Upper lobe of left lung (tissue), 6 donors: ENCODE measurements at regions not wholly inside any gene's neighbourhood (a gene's known extent, or its start where the extent isn't known, plus 50 kb on each side); places are given as distances from the start of the nearest gene placed in this dataset.
"Not testable (repeated sequence)": the region's sequence is repeated elsewhere in the genome, so short reads cannot be mapped to it uniquely, and the experiment has no call there.

Experiments used
- ATAC-seq, 2 donors: fragments of 200-7000 bp; cut with Tn5 transposase; one replicate each; pipeline ENCODE4 v1.9.1; 2022; ENCODE audit warnings: mild to moderate bottlenecking in 2 of 2, moderate library complexity in 2 of 2; ENCODE audit not compliant: low FRiP score in 2 of 2
- DNase-seq, 2 donors: peaks; one replicate each; pipeline ENCODE4 v3.0.0-alpha.2; 2019 to 2020
- H3K27ac ChIP-seq, 4 donors: fragments of 200-600 bp; sonication (generic); one replicate each; pipeline ENCODE4 v1.5.1; 2016 to 2019
- H3K27me3 ChIP-seq, 4 donors: fragments of 200-600 bp; sonication (generic); one replicate each; pipeline ENCODE4 v1.5.1; 2017 to 2019
- H3K36me3 ChIP-seq, 4 donors: fragments of 200-600 bp; sonication (generic); one replicate each; pipeline ENCODE4 v1.5.1; 2016 to 2019
- H3K4me1 ChIP-seq, 4 donors: fragments of 200-600 bp; sonication (generic); one replicate each; pipeline ENCODE4 v1.5.1; 2018 to 2019
- H3K4me3 ChIP-seq, 4 donors: fragments of 200-600 bp; sonication (generic); one replicate each; pipeline ENCODE4 v1.5.1; 2017 to 2019; ENCODE audit warnings: mild to moderate bottlenecking in 2 of 4, moderate library complexity in 1 of 4
- H3K9me3 ChIP-seq, 4 donors: fragments of 200-600 bp; sonication (generic); one replicate each; pipeline ENCODE4 v1.5.1; 2018 to 2019
- EP300 ChIP-seq, 4 donors: sonication (generic); formaldehyde crosslinking; IDR thresholded peaks; one replicate each; pipeline ENCODE4 v1.5.1; 2017; ENCODE audit warnings: antibody characterized with exemption in 4 of 4, control low read depth in 2 of 4
- POLR2A ChIP-seq, 4 donors: fragments of 450-650 bp; IDR thresholded peaks; one replicate each; pipeline ENCODE4 v1.5.1; 2016 to 2017; ENCODE audit warnings: antibody characterized with exemption in 4 of 4, mild to moderate bottlenecking in 2 of 4
- POLR2AphosphoS5 ChIP-seq, 2 donors: sonication (generic); formaldehyde crosslinking; IDR thresholded peaks; one replicate each; pipeline ENCODE4 v1.5.1; 2017; ENCODE audit warnings: antibody characterized with exemption in 2 of 2
- WGBS, 2 donors: methylation state at CpG; one replicate each; pipeline ENCODE4 v1.1.5; 2017 to 2018; 5-methylcytosine and 5-hydroxymethylcytosine counted together
- TF ChIP-seq, protein P1 (sequence below), 6 experiments: fragments of 450-650 bp in 4 of 6; fragments of 200-600 bp in 2 of 6; sonication (generic) in 2 of 6; IDR thresholded peaks; one replicate each; pipeline ENCODE4 v1.5.1; 2016 to 2019; ENCODE audit warnings: antibody characterized with exemption in 6 of 6
- donor health status: DM: no; HTN: no; CAD: no; lungs with moderate emphysema.
- donor health status: DM: no; HTN: yes; CAD: no; lungs with severe emphysema.

DNA sequence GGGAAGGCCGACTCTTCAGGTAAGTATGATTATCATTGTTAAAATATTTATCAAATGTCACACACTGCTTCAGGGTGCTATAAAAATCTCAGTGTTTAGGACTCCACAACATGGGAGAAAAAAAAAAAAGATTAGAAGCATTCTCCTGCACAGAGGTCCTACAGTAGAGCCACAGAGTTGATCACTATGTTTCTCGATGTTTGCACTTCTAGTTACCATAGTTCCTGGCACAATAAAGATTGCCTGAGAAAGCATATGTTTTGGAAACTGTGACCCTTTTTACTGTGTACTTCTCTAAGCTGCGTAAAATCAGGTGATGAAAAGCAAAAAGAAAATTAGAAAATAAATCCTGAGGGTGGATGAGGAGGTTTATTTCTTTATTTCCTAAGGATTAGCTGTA, 269.9 kb upstream of the SYNCRIP start:
- TF ChIP-seq POLR2A (IDR thresholded peaks at IDR 0.05) (no peak), POLR2AphosphoS5 (IDR thresholded peaks at IDR 0.05) (no peak), EP300 (IDR thresholded peaks at IDR 0.05) (no peak)
- TF ChIP-seq, protein P1, sequence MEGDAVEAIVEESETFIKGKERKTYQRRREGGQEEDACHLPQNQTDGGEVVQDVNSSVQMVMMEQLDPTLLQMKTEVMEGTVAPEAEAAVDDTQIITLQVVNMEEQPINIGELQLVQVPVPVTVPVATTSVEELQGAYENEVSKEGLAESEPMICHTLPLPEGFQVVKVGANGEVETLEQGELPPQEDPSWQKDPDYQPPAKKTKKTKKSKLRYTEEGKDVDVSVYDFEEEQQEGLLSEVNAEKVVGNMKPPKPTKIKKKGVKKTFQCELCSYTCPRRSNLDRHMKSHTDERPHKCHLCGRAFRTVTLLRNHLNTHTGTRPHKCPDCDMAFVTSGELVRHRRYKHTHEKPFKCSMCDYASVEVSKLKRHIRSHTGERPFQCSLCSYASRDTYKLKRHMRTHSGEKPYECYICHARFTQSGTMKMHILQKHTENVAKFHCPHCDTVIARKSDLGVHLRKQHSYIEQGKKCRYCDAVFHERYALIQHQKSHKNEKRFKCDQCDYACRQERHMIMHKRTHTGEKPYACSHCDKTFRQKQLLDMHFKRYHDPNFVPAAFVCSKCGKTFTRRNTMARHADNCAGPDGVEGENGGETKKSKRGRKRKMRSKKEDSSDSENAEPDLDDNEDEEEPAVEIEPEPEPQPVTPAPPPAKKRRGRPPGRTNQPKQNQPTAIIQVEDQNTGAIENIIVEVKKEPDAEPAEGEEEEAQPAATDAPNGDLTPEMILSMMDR (IDR thresholded peaks at IDR 0.05): no peak
- Histone ChIP-seq H3K9me3 (no peaks in the 10 kb centered on the region), H3K36me3 (no peaks in the 10 kb centered on the region), H3K4me1 (no peaks in the 10 kb centered on the region), H3K27ac (no peak overlapping the region), H3K27me3 (no peaks in the 10 kb centered on the region), H3K4me3 (no peak overlapping the region)
- 78 to 80% methylated on average over 3 of the region's 3 CpGs for WGBS, 2 donors
- DNase-seq (no peak), ATAC-seq (no peak)

DNA sequence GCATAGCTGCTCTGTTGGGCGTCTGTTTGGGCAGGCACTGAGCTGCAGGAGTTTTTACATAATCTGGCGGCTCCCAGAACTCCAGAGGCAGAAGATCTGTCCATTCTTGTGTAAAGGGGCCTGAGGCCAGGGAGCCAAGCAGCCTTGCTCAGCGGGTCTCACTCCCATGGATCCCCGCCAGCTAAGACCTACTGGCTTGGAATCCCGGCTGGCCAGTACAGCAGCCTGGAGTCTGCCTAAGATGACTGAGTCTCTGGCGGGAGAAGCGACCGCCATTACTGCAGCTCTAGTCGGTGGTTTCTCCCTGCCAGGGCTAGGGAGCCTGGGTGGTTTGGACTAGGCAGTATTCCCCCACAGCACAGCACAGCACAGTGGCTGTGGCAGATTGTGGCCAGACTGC, 268.4 kb upstream of the SYNCRIP start:
- Histone ChIP-seq H3K4me1 (no peaks in the 10 kb centered on the region), H3K27ac (no peak overlapping the region), H3K36me3 (no peaks in the 10 kb centered on the region), H3K9me3 (no peaks in the 10 kb centered on the region), H3K4me3 (no peak overlapping the region), H3K27me3 (no peaks in the 10 kb centered on the region)
- peak in 1 of 2 donors; percentile 10 for DNase-seq
- TF ChIP-seq EP300 (IDR thresholded peaks at IDR 0.05): no peak
- no peak for TF ChIP-seq POLR2A (IDR thresholded peaks at IDR 0.05)
- TF ChIP-seq, protein P1 (IDR thresholded peaks at IDR 0.05): no peak
- TF ChIP-seq POLR2AphosphoS5 (IDR thresholded peaks at IDR 0.05): no peak
- WGBS, 2 donors: 87 to 96% methylated on average over 8 to 9 of the region's 9 CpGs
- peak in 1 of 2 donors; percentile 53 for ATAC-seq

DNA sequence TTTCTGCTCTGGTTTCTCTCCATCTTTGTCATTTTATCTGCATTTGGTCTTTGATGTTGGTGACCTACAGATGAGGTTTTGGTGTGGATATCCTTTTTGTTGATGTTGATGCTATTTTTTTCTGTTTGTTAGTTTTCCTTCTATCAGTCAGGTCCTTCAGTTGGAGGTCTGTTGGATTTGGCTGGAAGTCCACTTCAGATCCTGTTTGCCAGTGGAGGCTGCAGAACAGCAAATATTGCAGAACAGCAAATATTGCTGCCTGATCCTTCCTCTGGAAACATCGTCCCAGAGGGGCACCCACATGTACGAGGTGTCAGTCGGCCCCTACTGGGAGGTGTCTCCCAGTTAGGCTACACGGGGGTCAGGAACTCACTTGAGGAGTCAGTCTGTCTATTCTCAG, 265.4 kb upstream of the SYNCRIP start:
- H3K27me3 ChIP-seq, H3K36me3 ChIP-seq, ATAC-seq, H3K27ac ChIP-seq, H3K4me1 ChIP-seq, H3K9me3 ChIP-seq, H3K4me3 ChIP-seq, DNase-seq: not testable (repeated sequence)
- 87 to 88% methylated on average over 1 to 4 of the region's 4 CpGs for WGBS, 2 donors

DNA sequence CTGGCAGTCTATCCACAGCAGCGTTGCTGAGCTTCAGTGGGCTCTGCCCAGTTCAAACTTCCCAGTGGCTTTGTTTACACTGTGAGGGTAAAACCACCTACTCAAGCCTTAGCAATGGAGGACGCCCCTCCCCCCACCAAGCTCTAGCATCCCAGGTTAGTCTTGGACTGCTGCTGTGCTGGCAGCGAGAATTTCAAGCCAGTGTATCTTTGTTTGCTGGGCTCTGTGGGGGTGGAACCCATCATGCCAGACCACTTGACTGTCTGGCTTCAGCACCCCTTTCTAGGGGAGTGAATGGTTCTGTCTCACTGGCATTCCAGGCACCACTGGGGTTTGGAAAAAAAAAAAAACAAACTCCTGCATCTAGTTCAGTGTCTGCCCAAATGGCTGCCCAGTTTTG, 249.7 kb upstream of the SYNCRIP start:
- WGBS, 2 donors: 46 to 60% methylated on average over 3 of the region's 3 CpGs
- Histone ChIP-seq H3K27ac (no peak overlapping the region), H3K27me3 (no peaks in the 10 kb centered on the region), H3K9me3 (peaks cover 0 to 3% (median 0%) of the 10 kb centered on the region in 4 donors), H3K4me1 (no peaks in the 10 kb centered on the region), H3K4me3 (no peak overlapping the region), H3K36me3 (no peaks in the 10 kb centered on the region)
- DNase-seq (no peak), ATAC-seq (no peak)
- no peak for TF ChIP-seq POLR2A (IDR thresholded peaks at IDR 0.05)
- TF ChIP-seq POLR2AphosphoS5 (IDR thresholded peaks at IDR 0.05): no peak
- TF ChIP-seq, protein P1 (IDR thresholded peaks at IDR 0.05): no peak
- TF ChIP-seq EP300 (IDR thresholded peaks at IDR 0.05): no peak

DNA sequence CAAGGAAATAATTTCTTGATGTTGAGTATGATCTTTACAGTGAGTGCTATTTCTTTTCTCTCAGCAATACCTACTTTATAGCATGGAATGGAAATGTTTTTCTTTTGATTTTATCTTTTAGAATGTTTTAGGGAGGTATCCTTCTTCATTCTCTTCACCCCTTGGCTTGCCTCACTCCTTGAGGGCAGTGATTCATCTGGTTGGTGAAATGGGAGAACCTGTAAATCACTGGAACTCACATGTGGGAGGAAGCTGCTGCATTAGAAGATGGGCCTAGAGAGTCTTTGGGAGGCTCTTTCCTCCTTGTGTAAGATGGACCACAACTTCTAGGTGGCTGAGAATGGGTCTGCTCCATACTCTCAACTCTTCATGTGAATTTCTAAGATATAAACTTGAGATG, 244.8 kb upstream of the SYNCRIP start:
- Histone ChIP-seq H3K9me3 (no peaks in the 10 kb centered on the region), H3K4me1 (no peaks in the 10 kb centered on the region), H3K27ac (no peak overlapping the region), H3K27me3 (no peaks in the 10 kb centered on the region), H3K36me3 (no peaks in the 10 kb centered on the region), H3K4me3 (no peak overlapping the region)
- DNase-seq: no peak
- TF ChIP-seq, protein P1 (IDR thresholded peaks at IDR 0.05): no peak
- no peak for TF ChIP-seq POLR2AphosphoS5 (IDR thresholded peaks at IDR 0.05)
- no peak for TF ChIP-seq EP300 (IDR thresholded peaks at IDR 0.05)
- no peak for TF ChIP-seq POLR2A (IDR thresholded peaks at IDR 0.05)
- ATAC-seq: no peak
